A673 (cell line): ENCODE measurements at regions not wholly inside any gene's neighbourhood (a gene's known extent, or its start where the extent isn't known, plus 50 kb on each side); places are given as distances from the start of the nearest gene placed in this dataset.

ENCODE experiments used
- BruUV-seq: library from RNA; stranded (reverse); fragments of 400-500 nt; replicated peaks from 2 replicates; lab custom pipeline; 2021; lab: Mats Ljungman, UMichigan
- CTCF ChIA-PET: fragments of 300-600 bp; sonication (Branson Sonifier 250); formaldehyde crosslinking; loops from one replicate; lab custom pipeline; 2022; ENCODE audit warnings: antibody characterized with exemption; lab: Charles Lee
- POLR2A ChIA-PET: fragments of 300-600 bp; sonication (Branson Sonifier 250); formaldehyde crosslinking; loops from one replicate; lab custom pipeline; 2022; ENCODE audit warnings: antibody characterized with exemption; ENCODE audit not compliant: low non-redundant PET; lab: Charles Lee
- DNase-seq: peaks from one replicate; pipeline ENCODE4 v3.0.0-alpha.2; 2015; ENCODE audit warnings: low spot score
- H3K27ac ChIP-seq: fragments of 200-600 bp; sonication (generic); 2 replicates; pipeline ENCODE4 v1.5.1; 2016; ENCODE audit warnings: mixed run types, low read depth, mild to moderate bottlenecking, mixed read lengths, antibody characterized with exemption, low read length; ENCODE audit not compliant: poor library complexity, severe bottlenecking
- H3K27me3 ChIP-seq: fragments of 200-600 bp; sonication (generic); replicated peaks from 2 replicates; pipeline ENCODE4 v1.6.1; 2017; ENCODE audit warnings: mixed run types, low read depth, mild to moderate bottlenecking, mixed read lengths, antibody characterized with exemption, low read length; ENCODE audit not compliant: insufficient read depth, poor library complexity
- H3K36me3 ChIP-seq: fragments of 200-600 bp; sonication (generic); 2 replicates; pipeline ENCODE4 v1.6.1; 2016; ENCODE audit warnings: mixed run types, mild to moderate bottlenecking, mixed read lengths, antibody characterized with exemption, low read length; ENCODE audit not compliant: insufficient read depth, poor library complexity, severe bottlenecking
- H3K4me1 ChIP-seq: fragments of 200-600 bp; sonication (generic); 2 replicates; pipeline ENCODE4 v1.6.1; 2017; ENCODE audit warnings: mixed run types, mild to moderate bottlenecking, mixed read lengths, antibody characterized with exemption, low read length; ENCODE audit not compliant: insufficient read depth, poor library complexity, severe bottlenecking
- H3K4me3 ChIP-seq: fragments of 200-600 bp; sonication (generic); 2 replicates; pipeline ENCODE4 v1.5.1; 2016; ENCODE audit warnings: low read depth, mixed run types, mild to moderate bottlenecking, mixed read lengths, low read length; ENCODE audit not compliant: poor library complexity, severe bottlenecking
- H3K9me3 ChIP-seq: fragments of 200-600 bp; sonication (generic); 2 replicates; pipeline ENCODE4 v1.6.1; 2016; ENCODE audit warnings: mixed run types, low read depth, mild to moderate bottlenecking, mixed read lengths, antibody characterized with exemption, low read length; ENCODE audit not compliant: poor library complexity, severe bottlenecking
- EZH2 ChIP-seq: fragments of 200-600 bp; sonication (generic); IDR thresholded peaks from 2 replicates; pipeline ENCODE4 v1.6.1; 2017; ENCODE audit warnings: borderline replicate concordance, low read depth, mild to moderate bottlenecking, mixed read lengths, antibody characterized with exemption, low read length; ENCODE audit not compliant: poor library complexity, severe bottlenecking
- intact Hi-C: fragments of 100-400 bp; cut with micrococcal nuclease; formaldehyde crosslinking; loops from one replicate; pipeline ENCODE4 v1.10.0; 2022; ENCODE audit not compliant: unreplicated experiment
- TF ChIP-seq, protein P1 (sequence below): fragments of 300-800, 200-600 bp; sonication (generic); conservative IDR thresholded peaks from 2 replicates; pipeline ENCODE4 v1.5.1; 2017; ENCODE audit warnings: low read depth, mild to moderate bottlenecking, antibody characterized with exemption, low read length, moderate library complexity, mixed read lengths

DNA sequence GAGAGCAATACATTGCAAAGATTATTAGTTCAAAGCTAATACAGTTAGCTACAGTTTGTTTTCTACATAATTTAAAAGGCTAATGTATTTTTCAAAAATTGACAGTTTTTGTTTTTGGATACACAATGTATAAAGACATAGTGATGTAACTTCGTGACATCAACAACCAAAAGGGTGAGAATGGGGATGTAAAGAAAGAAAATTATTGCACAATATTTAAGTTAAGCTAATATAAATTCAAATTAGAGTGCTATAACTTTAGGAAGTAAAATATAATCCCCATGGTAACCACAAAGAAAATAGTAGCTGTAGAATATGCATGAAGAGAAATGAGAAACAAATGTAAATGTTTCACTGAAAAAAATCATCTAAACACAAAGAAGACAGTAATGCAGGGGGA lies 334.4 kb upstream of the DEPDC1 start:
- CTCF ChIA-PET: no interaction called here
- DNase-seq: no peak
- Histone ChIP-seq H3K36me3 (no peaks in the 10 kb centered on the region), H3K9me3 (peaks cover 10% of the 10 kb centered on the region), H3K27me3 (peaks cover 4% of the 10 kb centered on the region), H3K4me3 (no peak overlapping the region), H3K27ac (no peak overlapping the region), H3K4me1 (no peaks in the 10 kb centered on the region)
- BruUV-seq: no TSS peak
- intact Hi-C loops: no loop called here
- TF ChIP-seq EZH2: no peak
- TF ChIP-seq, protein P1, sequence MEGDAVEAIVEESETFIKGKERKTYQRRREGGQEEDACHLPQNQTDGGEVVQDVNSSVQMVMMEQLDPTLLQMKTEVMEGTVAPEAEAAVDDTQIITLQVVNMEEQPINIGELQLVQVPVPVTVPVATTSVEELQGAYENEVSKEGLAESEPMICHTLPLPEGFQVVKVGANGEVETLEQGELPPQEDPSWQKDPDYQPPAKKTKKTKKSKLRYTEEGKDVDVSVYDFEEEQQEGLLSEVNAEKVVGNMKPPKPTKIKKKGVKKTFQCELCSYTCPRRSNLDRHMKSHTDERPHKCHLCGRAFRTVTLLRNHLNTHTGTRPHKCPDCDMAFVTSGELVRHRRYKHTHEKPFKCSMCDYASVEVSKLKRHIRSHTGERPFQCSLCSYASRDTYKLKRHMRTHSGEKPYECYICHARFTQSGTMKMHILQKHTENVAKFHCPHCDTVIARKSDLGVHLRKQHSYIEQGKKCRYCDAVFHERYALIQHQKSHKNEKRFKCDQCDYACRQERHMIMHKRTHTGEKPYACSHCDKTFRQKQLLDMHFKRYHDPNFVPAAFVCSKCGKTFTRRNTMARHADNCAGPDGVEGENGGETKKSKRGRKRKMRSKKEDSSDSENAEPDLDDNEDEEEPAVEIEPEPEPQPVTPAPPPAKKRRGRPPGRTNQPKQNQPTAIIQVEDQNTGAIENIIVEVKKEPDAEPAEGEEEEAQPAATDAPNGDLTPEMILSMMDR: no peak
- POLR2A ChIA-PET: no interaction called here

DNA sequence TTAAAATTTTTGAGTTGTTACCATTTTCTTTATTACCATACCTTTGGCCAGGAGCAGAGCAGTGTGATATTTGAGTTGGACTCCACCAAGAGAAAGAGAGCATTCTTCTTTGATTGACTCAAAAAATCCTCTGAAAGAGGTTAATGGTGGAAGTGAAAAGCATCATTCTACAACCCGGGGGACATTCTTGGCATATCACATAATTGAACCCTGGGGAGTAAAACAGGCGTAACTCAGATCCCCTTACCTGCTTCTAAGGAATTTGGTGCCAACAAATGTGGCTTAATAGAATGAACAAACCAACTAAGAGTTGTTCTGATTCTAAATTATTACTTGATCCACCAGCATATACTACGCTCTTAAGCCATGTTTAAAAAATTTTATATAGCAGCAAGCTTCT lies 351.1 kb upstream of the DEPDC1 start:
- BruUV-seq: no TSS peak

DNA sequence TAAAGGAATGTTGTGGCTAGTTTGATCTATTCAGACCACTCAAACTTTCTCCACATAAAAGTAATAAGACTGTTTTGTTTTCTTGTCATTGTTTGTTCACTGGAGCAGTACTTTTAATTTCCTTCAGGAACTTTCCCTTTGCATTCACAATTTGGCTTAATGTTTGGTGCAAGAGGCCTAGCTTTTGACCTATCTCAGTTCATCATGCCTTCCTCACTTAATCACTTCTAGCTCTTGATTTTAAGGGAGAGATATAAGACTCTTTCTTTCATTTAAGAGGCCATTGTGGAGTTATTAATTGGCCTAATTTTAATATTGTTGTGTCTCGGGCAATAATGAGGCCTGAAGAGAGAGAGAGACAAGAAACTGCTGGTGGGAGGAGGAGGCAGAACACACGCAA lies 371.7 kb upstream of the DEPDC1 start:
- Histone ChIP-seq H3K36me3 (no peaks in the 10 kb centered on the region), H3K27me3 (no peaks in the 10 kb centered on the region), H3K4me3 (no peak overlapping the region), H3K9me3 (peaks cover 4% of the 10 kb centered on the region), H3K27ac (no peak overlapping the region), H3K4me1 (no peaks in the 10 kb centered on the region)
- ChIA-PET CTCF (no interaction called here), POLR2A (no interaction called here)
- no peak for DNase-seq
- no TSS peak for BruUV-seq
- TF ChIP-seq EZH2: no peak
- TF ChIP-seq, protein P1: no peak
- intact Hi-C loops: no loop called here

More for the DNA sequence above, 351.1 kb upstream of the DEPDC1 start:
- intact Hi-C loops: no loop called here
- Histone ChIP-seq H3K36me3 (no peaks in the 10 kb centered on the region), H3K27me3 (no peaks in the 10 kb centered on the region), H3K4me1 (no peaks in the 10 kb centered on the region), H3K9me3 (no peaks in the 10 kb centered on the region), H3K27ac (no peak overlapping the region), H3K4me3 (no peak overlapping the region)
- CTCF ChIA-PET: no interaction called here
- POLR2A ChIA-PET: no interaction called here
- TF ChIP-seq EZH2: no peak
- TF ChIP-seq, protein P1: no peak
- DNase-seq: no peak
